HG02981 (cell line): ENCODE measurements at regions not wholly inside any gene's neighbourhood (a gene's known extent, or its start where the extent isn't known, plus 50 kb on each side); places are given as distances from the start of the nearest gene placed in this dataset.

Experiments
- ATAC-seq: cut with Tn5 transposase; IDR thresholded peaks from one replicate; pipeline ENCODE4 v1.9.1; 2021; ENCODE audit warnings: mild to moderate bottlenecking, moderate library complexity; ENCODE audit not compliant: unreplicated experiment

GRCh38 chr2:236672606-236673005, 103.0 kb downstream of the ACKR3 start:
- ATAC-seq, result no peak

GRCh38 chr2:236673126-236673822, 103.6 kb downstream of the ACKR3 start:
- ATAC-seq, result no peak

- no peak for ATAC-seq
Measured at GRCh38 chr2:236673823-236674185, 104.2 kb downstream of the ACKR3 start.

GRCh38 chr2:236674238-236674637, 104.6 kb downstream of the ACKR3 start:
- ATAC-seq, result no peak

- no peak for ATAC-seq
Measured at GRCh38 chr2:236674646-236675045, 105.0 kb downstream of the ACKR3 start.

- ATAC-seq, result no peak
Measured at GRCh38 chr2:236675051-236675450, 105.4 kb downstream of the ACKR3 start.

GRCh38 chr2:236675526-236675925, 105.9 kb downstream of the ACKR3 start:
- no peak for ATAC-seq

GRCh38 chr2:236676136-236676873, 106.7 kb downstream of the ACKR3 start:
- no peak for ATAC-seq

- no peak for ATAC-seq
Measured at GRCh38 chr2:236677368-236677767, 107.7 kb downstream of the ACKR3 start.

GRCh38 chr2:236678307-236678975, 108.8 kb downstream of the ACKR3 start:
- no peak for ATAC-seq

GRCh38 chr2:236679884-236680860, 110.5 kb downstream of the ACKR3 start:
- no peak for ATAC-seq

- no peak for ATAC-seq
Measured at GRCh38 chr2:236682651-236683422, 113.2 kb downstream of the ACKR3 start.

- no peak for ATAC-seq
Measured at GRCh38 chr2:236684504-236685256, 115.1 kb downstream of the ACKR3 start.

GRCh38 chr2:236685361-236685760, 115.7 kb downstream of the ACKR3 start:
- no peak for ATAC-seq

GRCh38 chr2:236685979-236686520, 116.4 kb downstream of the ACKR3 start:
- no peak for ATAC-seq

- ATAC-seq, result no peak
Measured at GRCh38 chr2:236686561-236686960, 116.9 kb downstream of the ACKR3 start.

- ATAC-seq, result no peak
Measured at GRCh38 chr2:236687296-236687965, 117.8 kb downstream of the ACKR3 start.

GRCh38 chr2:236688157-236688556, 118.5 kb downstream of the ACKR3 start:
- ATAC-seq, result no peak
